Natural killer cell treated with Interleukin-12 subunit alpha and Interleukin-12 subunit beta and Interleukin-15 and Interleukin-18, amount 100 ng/mL, for 72 hours (primary cell): ENCODE measurements at regions not wholly inside any gene's neighbourhood (a gene's known extent, or its start where the extent isn't known, plus 50 kb on each side); places are given as distances from the start of the nearest gene placed in this dataset.
"Not testable (repeated sequence)": the region's sequence is repeated elsewhere in the genome, so short reads cannot be mapped to it uniquely, and the experiment has no call there.

Experiments used
- ATAC-seq, 2 donors: fragments of 150-1000 bp; cut with Tn5 transposase in 1 of 2; sonication (Bioruptor Pico), chemical (Tn5 transposase) in 1 of 2; 2 replicates each; pipeline ENCODE4 v1.10.0; 2021
- DNase-seq: peaks from one replicate; pipeline ENCODE4 v3.0.0; 2022; ENCODE audit warnings: low spot score
- H3K27ac Mint-ChIP-seq, 2 donors: 1 replicate in 1 of 2; 2 replicates in 1 of 2; pipeline ENCODE4 v1.8.0; 2022; ENCODE audit warnings: mixed read lengths in 2 of 2, mild to moderate bottlenecking in 1 of 2, moderate library complexity in 1 of 2
- H3K27me3 Mint-ChIP-seq, 2 donors: 1 replicate in 1 of 2; 2 replicates in 1 of 2; pipeline ENCODE4 v1.8.0; 2022; ENCODE audit warnings: mixed read lengths in 2 of 2
- H3K36me3 Mint-ChIP-seq: one replicate; pipeline ENCODE4 v1.8.0; 2022; ENCODE audit warnings: mixed read lengths
- H3K4me1 Mint-ChIP-seq, 2 donors: 1 replicate in 1 of 2; 2 replicates in 1 of 2; pipeline ENCODE4 v1.8.0; 2022; ENCODE audit warnings: low read depth in 2 of 2, mixed read lengths in 2 of 2, mild to moderate bottlenecking in 1 of 2
- H3K4me3 Mint-ChIP-seq: one replicate; pipeline ENCODE4 v1.8.0; 2022; ENCODE audit warnings: mixed read lengths
- H3K9me3 Mint-ChIP-seq: 2 replicates; pipeline ENCODE4 v1.8.0; 2022; ENCODE audit warnings: mixed read lengths

- Mint-ChIP-seq H3K9me3 (peaks cover 6% of the 10 kb centered on the region), H3K27me3 (peaks cover 8 to 10% of the 10 kb centered on the region in 2 donors), H3K4me1 (no peaks in the 10 kb centered on the region), H3K27ac (no peak overlapping the region), H3K4me3 (no peak overlapping the region), H3K36me3 (no peaks in the 10 kb centered on the region)
- ATAC-seq (no peak), DNase-seq (no peak)
Measured at GRCh38 chr11:83349296-83349695, 63.1 kb upstream of the CCDC90B start.

DNA sequence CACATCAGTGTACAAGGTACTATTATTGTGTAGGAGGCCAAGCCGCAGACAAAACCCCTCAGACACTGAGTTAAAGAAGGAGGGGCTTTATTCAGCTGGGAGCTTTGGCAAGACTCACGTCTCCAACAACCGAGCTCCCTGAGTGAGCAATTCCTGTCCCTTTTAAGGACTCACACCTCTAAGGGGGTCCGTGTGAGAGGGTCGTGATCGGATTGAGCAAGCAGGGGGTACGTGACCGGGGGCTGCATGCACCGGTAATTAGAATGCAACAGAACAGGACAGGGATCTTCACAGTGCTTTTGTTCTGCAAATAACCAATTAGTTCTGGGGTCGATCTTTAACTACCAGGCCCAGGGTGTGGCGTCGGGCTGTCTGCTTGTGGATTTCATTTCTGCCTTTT is 60.5 kb upstream of the CCDC90B start:
- not testable (repeated sequence) for H3K4me3 Mint-ChIP-seq, H3K4me1 Mint-ChIP-seq, H3K27ac Mint-ChIP-seq, H3K36me3 Mint-ChIP-seq, ATAC-seq, H3K9me3 Mint-ChIP-seq, DNase-seq
- H3K27me3 Mint-ChIP-seq: peaks cover 17 to 32% of the 10 kb centered on the region in 2 donors

DNA sequence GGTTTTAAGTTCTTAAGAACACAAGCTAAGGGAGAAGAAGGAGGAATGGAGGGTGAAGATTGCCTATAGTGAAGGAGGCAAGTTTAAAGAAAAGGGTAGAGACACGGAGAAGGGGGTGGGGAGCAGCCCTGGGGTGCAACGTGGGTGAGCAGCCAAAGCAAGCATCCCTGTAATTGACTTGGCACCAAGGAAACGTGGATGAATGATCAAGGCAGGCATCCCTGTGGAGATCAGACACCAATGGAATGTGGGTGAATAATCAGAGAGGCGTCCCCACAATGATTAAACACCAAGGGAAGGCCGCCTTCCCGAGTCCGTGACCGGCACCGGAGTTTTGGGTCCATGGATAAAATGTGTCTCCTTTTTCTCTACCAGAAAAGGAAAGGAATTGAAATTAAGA is 58.4 kb upstream of the CCDC90B start:
- H3K36me3 Mint-ChIP-seq, ATAC-seq, H3K4me3 Mint-ChIP-seq, H3K27ac Mint-ChIP-seq, H3K4me1 Mint-ChIP-seq, H3K9me3 Mint-ChIP-seq, DNase-seq: not testable (repeated sequence)
- H3K27me3 Mint-ChIP-seq: peaks cover 16 to 42% of the 10 kb centered on the region in 2 donors

GRCh38 chr11:83336993-83337392 is 50.8 kb upstream of the CCDC90B start:
- Mint-ChIP-seq H3K4me1 (no peaks in the 10 kb centered on the region), H3K9me3 (no peaks in the 10 kb centered on the region), H3K27me3 (peaks cover 6 to 19% of the 10 kb centered on the region in 2 donors), H3K36me3 (no peaks in the 10 kb centered on the region), H3K4me3 (no peak overlapping the region), H3K27ac (no peak overlapping the region)
- DNase-seq (no peak), ATAC-seq (no peak)
